ENCODE measurements at regions not wholly inside any gene's neighbourhood (a gene's known extent, or its start where the extent isn't known, plus 50 kb on each side); places are given as distances from the start of the nearest gene placed in this dataset.

- no peak overlapping the region for H3K27ac ChIP-seq
- no peak for TF ChIP-seq CTCF (conservative IDR thresholded peaks at IDR 0.05)
These were observed 169.3 kb downstream of the OLFM1 start for GRCh38 chr9:135256581-135257354.

GRCh38 chr9:135258461-135258860 lies 171.0 kb downstream of the OLFM1 start:
- no peak for TF ChIP-seq CTCF (conservative IDR thresholded peaks at IDR 0.05)
- no peak overlapping the region for H3K27ac ChIP-seq

GRCh38 chr9:135259273-135259672 lies 171.8 kb downstream of the OLFM1 start:
- H3K27ac ChIP-seq, result no peak overlapping the region
- no peak for TF ChIP-seq CTCF (conservative IDR thresholded peaks at IDR 0.05)

GRCh38 chr9:135260221-135261180 lies 173.0 kb downstream of the OLFM1 start:
- no peak overlapping the region for H3K27ac ChIP-seq
- no peak for TF ChIP-seq CTCF (conservative IDR thresholded peaks at IDR 0.05)

GRCh38 chr9:135262248-135262647 lies 174.8 kb downstream of the OLFM1 start:
- TF ChIP-seq CTCF (conservative IDR thresholded peaks at IDR 0.05), result no peak
- no peak overlapping the region for H3K27ac ChIP-seq

GRCh38 chr9:135263511-135263910 lies 176.0 kb downstream of the OLFM1 start:
- no peak overlapping the region for H3K27ac ChIP-seq
- no peak for TF ChIP-seq CTCF (conservative IDR thresholded peaks at IDR 0.05)

- H3K27ac ChIP-seq, result no peak overlapping the region
- no peak for TF ChIP-seq CTCF (conservative IDR thresholded peaks at IDR 0.05)
These were observed 178.5 kb downstream of the OLFM1 start for GRCh38 chr9:135265931-135266330.

Data from VCaP (cell line).